ENCODE measurements at regions not wholly inside any gene's neighbourhood (a gene's known extent, or its start where the extent isn't known, plus 50 kb on each side); places are given as distances from the start of the nearest gene placed in this dataset.

- TF ChIP-seq POLR2A (IDR thresholded peaks at IDR 0.05) (no peak), CTCF (IDR thresholded peaks at IDR 0.05 in 8 of 11, conservative IDR thresholded peaks at IDR 0.05 in 3 of 11) (no peak)
Measured at GRCh38 chr14:22394616-22395015, 194.4 kb downstream of the DAD1 start.
